ENCODE measurements at regions not wholly inside any gene's neighbourhood (a gene's known extent, or its start where the extent isn't known, plus 50 kb on each side); places are given as distances from the start of the nearest gene placed in this dataset.

GRCh38 chr4:127311924-127312323 lies 320.8 kb upstream of the INTU start:
- no peak for TF ChIP-seq GABPA (IDR thresholded peaks at IDR 0.05; ENCODE audit: low read depth)
- no peak for TF ChIP-seq SPI1 (IDR thresholded peaks at IDR 0.05; ENCODE audit: borderline replicate concordance, low read depth)

Data from HL-60 (cell line).